B cell (primary cell): ENCODE measurements at regions not wholly inside any gene's neighbourhood (a gene's known extent, or its start where the extent isn't known, plus 50 kb on each side); places are given as distances from the start of the nearest gene placed in this dataset.

Experiments used
- ATAC-seq: fragments of 200-7000 bp; cut with Tn5 transposase; one replicate; pipeline ENCODE4 v1.10.0; 2021; ENCODE audit warnings: low read depth, mild to moderate bottlenecking, moderate number of reproducible peaks, moderate library complexity
- CTCF ChIA-PET: fragments of 350-600 bp; sonication (Branson Sonifier 250); formaldehyde crosslinking; loops from one replicate; lab custom pipeline; 2021; ENCODE audit warnings: antibody characterized with exemption, inconsistent platforms; lab: Charles Lee
- POLR2A ChIA-PET: fragments of 350-600 bp; sonication (Branson Sonifier 250); formaldehyde crosslinking; loops from one replicate; lab custom pipeline; 2021; ENCODE audit warnings: antibody characterized with exemption; lab: Charles Lee
- DNase-seq: peaks from one replicate; pipeline ENCODE4 v3.0.0; 2013
- H2AFZ ChIP-seq: 2 replicates; pipeline ENCODE4 v1.6.1; 2012; ENCODE audit warnings: mild to moderate bottlenecking, low read depth, low read length; ENCODE audit not compliant: insufficient read depth, poor library complexity, severe bottlenecking
- H3K27ac ChIP-seq, 2 donors: 1 replicate in 1 of 2; 2 replicates in 1 of 2; pipeline ENCODE4 v1.5.1; 2012 to 2013; ENCODE audit warnings: low read length in 2 of 2, mild to moderate bottlenecking in 2 of 2, moderate library complexity in 1 of 2
- H3K27me3 ChIP-seq, 4 experiments: fragments of 200-600 bp in 1 of 4; sonication (generic) in 1 of 4; replicated peaks in 1 of 4; 1 replicate in 2 of 4; 2 replicates in 2 of 4; pipeline versions ENCODE4 v1.6.1 to v1.7.0; 2013 to 2016; ENCODE audit warnings: low read length in 3 of 4, mild to moderate bottlenecking in 2 of 4, mixed read lengths in 1 of 4, moderate library complexity in 1 of 4; ENCODE audit not compliant: insufficient read depth in 4 of 4, control insufficient read depth in 3 of 4; ENCODE audit errors: control extremely low read depth in 1 of 4
- H3K36me3 ChIP-seq, 2 experiments: replicated peaks in 1 of 2; 1 replicate in 1 of 2; 2 replicates in 1 of 2; pipeline versions ENCODE4 v1.6.1 to v1.7.1; 2013; ENCODE audit warnings: low read length in 1 of 2; ENCODE audit not compliant: insufficient read depth in 2 of 2, control insufficient read depth in 1 of 2; ENCODE audit errors: control extremely low read depth in 1 of 2, extremely low read depth in 1 of 2
- H3K4me1 ChIP-seq, 2 donors: fragments of 200-600 bp in 1 of 2; sonication (generic) in 1 of 2; 1 replicate in 1 of 2; 2 replicates in 1 of 2; pipeline versions ENCODE4 v1.5.1 to v1.6.1; 2013 to 2017; ENCODE audit warnings: low read length in 2 of 2; ENCODE audit not compliant: control insufficient read depth in 2 of 2, insufficient read depth in 2 of 2
- H3K4me2 ChIP-seq: replicated peaks from 2 replicates; pipeline ENCODE3; 2012; ENCODE audit warnings: mild to moderate bottlenecking, low read depth, low read length; ENCODE audit not compliant: poor library complexity, severe bottlenecking
- H3K4me3 ChIP-seq, 5 experiments: fragments of 200-600 bp in 1 of 5; sonication (generic) in 1 of 5; 1 replicate in 3 of 5; 2 replicates in 2 of 5; pipeline versions ENCODE4 v1.5.1 to v1.7.0; 2011 to 2016; ENCODE audit warnings: low read length in 4 of 5, mild to moderate bottlenecking in 4 of 5, low read depth in 2 of 5, control low read depth in 1 of 5, moderate library complexity in 1 of 5; ENCODE audit not compliant: insufficient read depth in 1 of 5; ENCODE audit errors: control extremely low read depth in 1 of 5, extremely low read depth in 1 of 5
- H3K79me2 ChIP-seq: fragments of 200-600 bp; sonication (generic); one replicate; pipeline ENCODE4 v1.6.0; 2016; ENCODE audit warnings: low read length; ENCODE audit not compliant: control insufficient read depth, insufficient read depth
- H3K9ac ChIP-seq: fragments of 200-600 bp; sonication (generic); 2 replicates; pipeline ENCODE4 v1.6.1; 2017; ENCODE audit warnings: mild to moderate bottlenecking, low read length, moderate library complexity
- H3K9me3 ChIP-seq, 3 donors: one replicate each; pipeline versions ENCODE4 v1.6.1 to v1.7.1; 2013; ENCODE audit warnings: low read length in 2 of 3; ENCODE audit not compliant: control insufficient read depth in 2 of 3, insufficient read depth in 1 of 3; ENCODE audit errors: control extremely low read depth in 1 of 3
- H4K20me1 ChIP-seq: 2 replicates; pipeline ENCODE4 v1.6.0; 2012; ENCODE audit warnings: mild to moderate bottlenecking, low read length; ENCODE audit not compliant: insufficient read depth, control insufficient read depth, poor library complexity, severe bottlenecking
- H3K27ac Mint-ChIP-seq: one replicate; pipeline ENCODE4 v1.8.0; 2021; ENCODE audit warnings: mixed read lengths
- H3K27me3 Mint-ChIP-seq: one replicate; pipeline ENCODE4 v1.8.0; 2021; ENCODE audit warnings: mixed read lengths
- H3K4me1 Mint-ChIP-seq: one replicate; pipeline ENCODE4 v1.8.0; 2021; ENCODE audit warnings: mixed read lengths
- H3K4me3 Mint-ChIP-seq: one replicate; pipeline ENCODE4 v1.8.0; 2021; ENCODE audit warnings: mixed read lengths
- H3K9me3 Mint-ChIP-seq: one replicate; pipeline ENCODE4 v1.8.0; 2022; ENCODE audit warnings: mixed read lengths; ENCODE audit not compliant: insufficient read depth
- CTCF ChIP-seq: fragments of 200-600 bp; IDR thresholded peaks from one replicate; pipeline ENCODE4 v1.8.0; 2022; ENCODE audit warnings: antibody characterized with exemption, mild to moderate bottlenecking
- EZH2 ChIP-seq: IDR thresholded peaks from 2 replicates; pipeline ENCODE4 v1.6.1; 2012; ENCODE audit warnings: borderline replicate concordance, low read depth, mild to moderate bottlenecking, moderate library complexity, low read length; ENCODE audit not compliant: insufficient read depth, poor library complexity, severe bottlenecking
- WGBS: methylation state at CpG from one replicate; pipeline ENCODE4 v1.1.5; 2013; ENCODE audit warnings: missing lambda C conversion rate; ENCODE audit not compliant: insufficient coverage; 5-methylcytosine and 5-hydroxymethylcytosine counted together
- intact Hi-C: fragments of 100-400 bp; cut with micrococcal nuclease; formaldehyde crosslinking; loops from one replicate; pipeline ENCODE4 v1.10.0; 2022

- H3K4me1 Mint-ChIP-seq, result no peaks in the 10 kb centered on the region
- Histone ChIP-seq H4K20me1 (no peaks in the 10 kb centered on the region), H3K27me3 (no peaks in the 10 kb centered on the region), H3K9ac (no peak overlapping the region), H3K4me1 (no peaks in the 10 kb centered on the region), H3K27ac (no peak overlapping the region), H2AFZ (no peak overlapping the region), H3K9me3 (peaks cover 0 to 2% (median 0%) of the 10 kb centered on the region in 3 donors), H3K4me2 (no peak overlapping the region), H3K4me3 (no peak overlapping the region), H3K79me2 (no peaks in the 10 kb centered on the region), H3K36me3 (no peaks in the 10 kb centered on the region)
- no peak overlapping the region for H3K27ac Mint-ChIP-seq
- peaks cover 10% of the 10 kb centered on the region for H3K27me3 Mint-ChIP-seq
- ChIA-PET POLR2A (no interaction called here), CTCF (no interaction called here)
- intact Hi-C loops, result no loop called here
- H3K9me3 Mint-ChIP-seq, result no peaks in the 10 kb centered on the region
- no peak for DNase-seq
- H3K4me3 Mint-ChIP-seq, result no peak overlapping the region
- WGBS, result no CpG with 5 or more reads among the region's 2 CpGs
- no peak for ATAC-seq
- TF ChIP-seq CTCF (no peak), EZH2 (no peak)
Measured at GRCh38 chr2:221143231-221143630, 428.9 kb downstream of the EPHA4 start.

GRCh38 chr2:221144909-221145308, 427.2 kb downstream of the EPHA4 start:
- no CpG with 5 or more reads among the region's 1 CpG for WGBS
- no peak for TF ChIP-seq EZH2
- TF ChIP-seq CTCF, result no peak
- CTCF ChIA-PET, result no interaction called here

More at GRCh38 chr2:221144909-221145308, 427.2 kb downstream of the EPHA4 start:
- Mint-ChIP-seq H3K4me1 (no peaks in the 10 kb centered on the region), H3K27me3 (peaks cover 10% of the 10 kb centered on the region), H3K4me3 (no peak overlapping the region), H3K27ac (no peak overlapping the region), H3K9me3 (no peaks in the 10 kb centered on the region)
- no peaks in the 10 kb centered on the region for H3K36me3 ChIP-seq
- H3K9me3 ChIP-seq, result peaks cover 0 to 2% (median 0%) of the 10 kb centered on the region in 3 donors
- ATAC-seq, result no peak
- POLR2A ChIA-PET, result no interaction called here
- H3K4me2 ChIP-seq, result no peak overlapping the region
- no peaks in the 10 kb centered on the region for H3K27me3 ChIP-seq
- no peak overlapping the region for H3K4me3 ChIP-seq
- no peak overlapping the region for H3K9ac ChIP-seq
- H3K79me2 ChIP-seq, result no peaks in the 10 kb centered on the region
- no peaks in the 10 kb centered on the region for H4K20me1 ChIP-seq
- no peak for DNase-seq
- no peak overlapping the region for H2AFZ ChIP-seq
- H3K27ac ChIP-seq, result no peak overlapping the region
- intact Hi-C loops, result no loop called here
- H3K4me1 ChIP-seq, result no peaks in the 10 kb centered on the region
